RWPE2 (cell line): ENCODE measurements at regions not wholly inside any gene's neighbourhood (a gene's known extent, or its start where the extent isn't known, plus 50 kb on each side); places are given as distances from the start of the nearest gene placed in this dataset.
"Not testable (repeated sequence)": the region's sequence is repeated elsewhere in the genome, so short reads cannot be mapped to it uniquely, and the experiment has no call there.

ENCODE experiments used
- ATAC-seq: fragments of 200-7000 bp; cut with Tn5 transposase; 3 replicates; pipeline ENCODE4 v1.9.1; 2021; ENCODE audit warnings: low read depth
- DNase-seq: peaks from one replicate; pipeline ENCODE4 v3.0.0-alpha.2; 2020; ENCODE audit warnings: low spot score
- H3K27ac ChIP-seq: fragments of 450-650 bp; 2 replicates; pipeline ENCODE4 v1.5.1; 2017; ENCODE audit warnings: mild to moderate bottlenecking; ENCODE audit not compliant: poor library complexity, severe bottlenecking
- H3K27me3 ChIP-seq: fragments of 250-450 bp; sonication (Bioruptor Pico); 2 replicates; pipeline ENCODE4 v1.5.1; 2021; ENCODE audit warnings: mild to moderate bottlenecking, moderate library complexity; ENCODE audit not compliant: insufficient read depth, poor library complexity, severe bottlenecking
- H3K36me3 ChIP-seq: fragments of 250-450 bp; sonication (Bioruptor Pico); 2 replicates; pipeline ENCODE4 v1.5.1; 2020; ENCODE audit warnings: low read depth, mild to moderate bottlenecking, moderate library complexity
- H3K4me1 ChIP-seq: fragments of 250-450 bp; sonication (Bioruptor Pico); 2 replicates; pipeline ENCODE4 v1.5.1; 2021; ENCODE audit warnings: mild to moderate bottlenecking, moderate library complexity; ENCODE audit not compliant: insufficient read depth, poor library complexity, severe bottlenecking
- H3K4me3 ChIP-seq: fragments of 250-450 bp; sonication (Bioruptor Pico); 2 replicates; pipeline ENCODE4 v1.5.1; 2021; ENCODE audit warnings: mild to moderate bottlenecking, moderate library complexity; ENCODE audit not compliant: severe bottlenecking
- H3K9me3 ChIP-seq: fragments of 250-450 bp; sonication (Bioruptor Pico); 2 replicates; pipeline ENCODE4 v1.5.1; 2021; ENCODE audit warnings: mild to moderate bottlenecking, moderate library complexity; ENCODE audit not compliant: severe bottlenecking
- CTCF ChIP-seq: fragments of 450-650 bp; IDR thresholded peaks from one replicate; pipeline ENCODE4 v1.5.1; 2017; ENCODE audit warnings: mild to moderate bottlenecking, moderate library complexity; ENCODE audit not compliant: poor library complexity, severe bottlenecking

DNA sequence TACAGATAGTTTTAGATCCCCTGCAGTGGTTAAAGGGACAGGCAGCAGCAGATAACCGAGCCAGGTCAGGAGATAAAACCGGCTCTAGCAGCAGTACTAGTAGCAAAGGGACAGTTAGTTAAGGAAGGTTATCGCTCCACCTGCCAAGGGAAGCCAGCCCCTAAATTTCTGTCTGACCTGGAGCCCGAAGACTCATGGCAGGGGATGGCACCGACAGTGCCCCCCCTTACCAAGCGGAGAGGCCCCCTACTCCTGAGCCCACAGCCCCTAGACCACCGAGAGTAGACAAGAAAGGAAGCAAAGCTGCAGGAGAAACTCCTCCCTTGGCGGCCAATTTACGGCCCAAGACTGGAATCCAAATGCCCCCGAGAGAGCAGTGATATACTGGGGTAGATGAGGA, 61.3 kb upstream of the MAGEC2 start:
- Histone ChIP-seq H3K4me3 (no peak overlapping the region), H3K27me3 (no peaks in the 10 kb centered on the region), H3K27ac (no peak overlapping the region), H3K9me3 (no peaks in the 10 kb centered on the region), H3K36me3 (no peaks in the 10 kb centered on the region), H3K4me1 (no peaks in the 10 kb centered on the region)
- TF ChIP-seq CTCF, result no peak
- DNase-seq (no peak), ATAC-seq (no peak)

DNA sequence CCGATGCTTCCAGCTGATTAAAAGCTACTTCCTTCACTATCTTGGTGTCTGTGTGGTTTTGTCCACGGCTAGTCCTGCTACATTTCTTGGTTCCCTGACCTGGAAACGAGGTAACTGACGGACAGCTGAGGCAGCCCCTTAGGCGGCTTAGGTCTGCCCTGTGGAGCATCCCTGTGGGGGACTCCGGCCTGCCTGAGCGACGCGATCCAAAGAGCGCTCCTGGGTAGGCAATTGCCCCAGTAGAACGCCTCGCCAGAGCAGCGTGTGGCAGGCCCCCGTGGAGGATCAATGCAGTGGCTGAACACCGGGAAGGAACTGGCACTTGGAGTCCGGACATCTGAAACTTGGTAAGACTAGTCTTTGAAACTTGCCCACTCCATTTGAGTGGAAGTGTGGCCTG, 60.5 kb upstream of the MAGEC2 start:
- H3K9me3 ChIP-seq, H3K36me3 ChIP-seq, H3K4me1 ChIP-seq, H3K27ac ChIP-seq, ATAC-seq, DNase-seq, H3K4me3 ChIP-seq, H3K27me3 ChIP-seq: not testable (repeated sequence)

DNA sequence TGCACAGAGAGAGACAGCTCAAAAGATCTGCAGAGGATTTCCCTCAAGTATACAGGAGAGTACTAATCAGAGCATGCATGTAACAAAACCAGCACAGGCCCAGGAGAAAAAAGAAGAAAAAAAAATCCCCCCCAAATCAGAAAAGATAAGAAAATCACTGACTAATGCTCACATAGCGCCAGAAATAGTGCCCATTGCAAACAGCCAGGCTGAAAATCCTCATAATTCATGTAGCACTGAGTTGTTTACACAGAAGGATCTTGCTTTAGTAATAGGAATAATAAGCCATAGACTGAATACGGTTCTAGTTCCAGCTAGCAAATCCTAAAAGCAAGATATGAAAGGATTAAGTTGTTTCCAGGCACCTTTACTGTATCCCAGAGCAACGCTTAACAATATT, 51.8 kb upstream of the MAGEC2 start:
- ATAC-seq (no peak), DNase-seq (no peak)
- no peaks in the 10 kb centered on the region for H3K36me3 ChIP-seq
- no peak for TF ChIP-seq CTCF
- no peaks in the 10 kb centered on the region for H3K4me1 ChIP-seq
- no peaks in the 10 kb centered on the region for H3K9me3 ChIP-seq
- no peak overlapping the region for H3K4me3 ChIP-seq
- no peak overlapping the region for H3K27ac ChIP-seq
- H3K27me3 ChIP-seq, result no peaks in the 10 kb centered on the region
